SK-N-MC (cell line): ENCODE measurements at regions not wholly inside any gene's neighbourhood (a gene's known extent, or its start where the extent isn't known, plus 50 kb on each side); places are given as distances from the start of the nearest gene placed in this dataset.
"Not testable (repeated sequence)": the region's sequence is repeated elsewhere in the genome, so short reads cannot be mapped to it uniquely, and the experiment has no call there.

Source experiments
- DNase-seq: peaks from one replicate; pipeline ENCODE4 v3.0.0-alpha.2; 2011; ENCODE audit warnings: low read depth, low spot score
- H3K27ac ChIP-seq: fragments of 200-600 bp; sonication (generic); 2 replicates; pipeline ENCODE4 v1.5.1; 2016; ENCODE audit warnings: mixed run types
- H3K36me3 ChIP-seq: fragments of 200-600 bp; sonication (generic); 2 replicates; pipeline ENCODE4 v1.6.1; 2017; ENCODE audit warnings: antibody characterized with exemption, low read length, mixed read lengths; ENCODE audit not compliant: insufficient read depth
- H3K4me3 ChIP-seq: fragments of 200-600 bp; sonication (generic); 2 replicates; pipeline ENCODE4 v1.5.1; 2016
- H3K9ac ChIP-seq: fragments of 200-600 bp; sonication (generic); 2 replicates; pipeline ENCODE4 v1.8.0; 2017; ENCODE audit warnings: mixed run types, mixed read lengths; ENCODE audit not compliant: insufficient read length
- H3K9me3 ChIP-seq: fragments of 200-600 bp; sonication (generic); 2 replicates; pipeline ENCODE4 v1.6.1; 2017; ENCODE audit warnings: low read depth, mild to moderate bottlenecking, antibody characterized with exemption, low read length, moderate library complexity, mixed read lengths
- EZH2 ChIP-seq: fragments of 200-600 bp; sonication (generic); IDR thresholded peaks from one replicate; pipeline ENCODE4 v1.6.1; 2017; ENCODE audit warnings: antibody characterized with exemption
- FOXP2 ChIP-seq: optimal IDR thresholded peaks from 2 replicates; pipeline ENCODE3; 2011; ENCODE audit warnings: mild to moderate bottlenecking, moderate library complexity; ENCODE audit not compliant: insufficient read depth; ENCODE audit errors: extremely low read length, control extremely low read depth
- POLR2AphosphoS5 ChIP-seq: IDR thresholded peaks from 2 replicates; pipeline ENCODE4 v1.6.1; 2012; ENCODE audit warnings: mild to moderate bottlenecking, low read depth, low read length, borderline replicate concordance

DNA sequence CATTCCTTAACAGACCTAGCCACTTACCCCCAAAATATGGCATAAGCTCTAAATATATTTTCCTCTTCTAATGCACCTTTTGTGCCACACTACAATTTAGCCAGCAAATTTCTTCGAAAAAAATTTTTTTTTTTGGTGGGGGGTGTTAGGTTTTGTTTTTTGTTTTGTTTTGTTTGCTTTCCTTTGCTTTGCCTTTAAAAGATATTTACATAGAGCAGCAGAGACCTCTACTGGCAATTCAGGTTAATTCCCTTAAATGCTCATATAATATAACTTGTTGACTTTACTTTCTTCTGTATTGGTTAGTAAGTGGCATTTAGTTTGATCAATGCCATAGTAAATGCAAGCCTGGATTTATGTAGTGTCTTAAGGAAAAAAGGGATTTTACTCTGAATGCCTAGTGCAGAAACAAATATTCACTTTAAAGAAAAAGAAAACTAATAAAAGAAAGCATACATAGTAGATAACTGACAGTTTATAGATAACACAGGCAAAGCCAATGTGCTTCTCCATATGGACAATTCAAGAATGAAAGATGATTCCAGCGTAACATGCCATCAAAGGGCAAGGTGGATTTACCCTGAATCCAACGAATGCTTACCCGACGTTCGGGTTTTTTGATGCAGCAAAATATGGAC is 1250.6 kb downstream of the GATA3 start:
- Histone ChIP-seq H3K27ac (no peak overlapping the region), H3K9ac (no peak overlapping the region), H3K36me3 (no peaks in the 10 kb centered on the region), H3K9me3 (no peaks in the 10 kb centered on the region), H3K4me3 (no peak overlapping the region)
- TF ChIP-seq EZH2 (no peak), POLR2AphosphoS5 (no peak), FOXP2 (no peak)
- no peak for DNase-seq

DNA sequence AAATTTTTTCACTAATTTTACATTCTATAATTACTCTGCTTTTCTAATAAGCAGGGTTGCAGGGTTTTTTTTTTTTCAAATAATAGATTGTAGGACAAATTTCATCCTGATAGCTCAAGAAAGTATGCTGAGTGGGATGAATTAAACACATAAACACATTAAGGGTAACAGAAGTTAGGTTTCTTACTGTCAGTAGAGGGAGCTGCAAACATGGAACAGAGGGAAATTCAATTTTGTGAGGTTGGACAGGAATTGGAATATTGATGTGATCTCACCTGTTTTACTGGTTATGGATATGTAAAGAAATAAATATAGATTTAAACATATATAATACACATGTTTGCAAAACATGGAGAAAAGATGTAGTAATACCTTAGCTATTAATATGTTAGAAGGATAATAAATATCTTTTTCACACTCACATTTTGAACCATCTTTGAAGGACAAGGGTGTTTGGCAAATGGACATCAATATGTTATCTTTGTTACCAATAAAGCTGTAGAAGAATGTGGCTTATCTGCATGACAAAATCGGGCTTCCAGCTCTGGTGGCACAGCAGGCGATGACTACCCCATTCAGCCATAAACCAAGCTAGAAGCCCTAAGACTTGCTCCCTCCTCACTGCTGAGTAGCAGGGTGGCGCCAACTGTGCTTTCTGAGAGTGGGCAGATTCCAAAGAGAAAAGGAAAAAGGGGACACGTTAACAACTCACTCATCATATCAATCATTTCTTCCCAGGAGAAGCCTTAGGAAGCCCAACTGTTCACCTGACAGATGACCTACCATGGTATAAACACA is 1257.4 kb downstream of the GATA3 start:
- Histone ChIP-seq H3K9me3 (no peaks in the 10 kb centered on the region), H3K27ac (no peak overlapping the region), H3K9ac (no peak overlapping the region), H3K36me3 (no peaks in the 10 kb centered on the region), H3K4me3 (no peak overlapping the region)
- DNase-seq = no peak
- TF ChIP-seq FOXP2 (no peak), EZH2 (no peak), POLR2AphosphoS5 (no peak)

GRCh38 chr10:9315292-9315691 is 1260.8 kb downstream of the GATA3 start:
- no peak overlapping the region for H3K4me3 ChIP-seq
- H3K9me3 ChIP-seq = no peaks in the 10 kb centered on the region
- H3K36me3 ChIP-seq = no peaks in the 10 kb centered on the region
- no peak for DNase-seq
- H3K27ac ChIP-seq = no peak overlapping the region
- no peak overlapping the region for H3K9ac ChIP-seq
- TF ChIP-seq POLR2AphosphoS5 (no peak), EZH2 (no peak), FOXP2 (no peak)

GRCh38 chr10:9331583-9332008 is 1277.1 kb downstream of the GATA3 start:
- no peak for TF ChIP-seq FOXP2
- TF ChIP-seq POLR2AphosphoS5 = no peak; the same call in 1 of the 2 replicates
- TF ChIP-seq EZH2 = no peak
- peak; percentile 30 for DNase-seq
- no peaks in the 10 kb centered on the region for H3K36me3 ChIP-seq
- no peak overlapping the region for H3K4me3 ChIP-seq
- H3K9me3 ChIP-seq = no peaks in the 10 kb centered on the region
- H3K9ac ChIP-seq = no peak overlapping the region
- no peak overlapping the region for H3K27ac ChIP-seq

- Histone ChIP-seq H3K27ac (no peak overlapping the region), H3K9me3 (no peaks in the 10 kb centered on the region), H3K36me3 (no peaks in the 10 kb centered on the region), H3K9ac (no peak overlapping the region), H3K4me3 (no peak overlapping the region)
- DNase-seq = no peak
- TF ChIP-seq EZH2 = no peak
- no peak for TF ChIP-seq POLR2AphosphoS5
- no peak for TF ChIP-seq FOXP2
Observed at GRCh38 chr10:9334270-9334669, 1279.8 kb downstream of the GATA3 start.

DNA sequence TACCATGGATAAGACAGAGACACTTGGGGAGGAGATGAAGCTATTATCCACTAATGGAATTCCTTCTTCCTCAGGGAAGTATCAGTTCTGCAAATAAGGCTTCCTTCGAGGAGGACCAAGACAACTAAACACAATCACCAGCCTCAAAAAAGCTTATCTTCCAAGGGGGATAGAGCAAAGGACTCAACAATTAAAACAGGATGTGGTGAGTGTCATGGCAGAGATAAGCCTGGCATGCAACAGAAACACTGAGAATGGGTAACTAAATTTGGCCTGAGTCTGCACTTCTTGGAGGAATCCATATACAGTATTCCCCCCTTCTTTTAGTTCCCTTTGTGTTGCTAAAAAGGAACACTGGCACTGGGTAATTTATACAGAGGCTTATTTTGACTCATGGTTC is 1285.2 kb downstream of the GATA3 start:
- DNase-seq = no peak
- Histone ChIP-seq H3K27ac (no peak overlapping the region), H3K9ac (no peak overlapping the region), H3K9me3 (no peaks in the 10 kb centered on the region), H3K4me3 (no peak overlapping the region), H3K36me3 (no peaks in the 10 kb centered on the region)
- no peak for TF ChIP-seq POLR2AphosphoS5
- TF ChIP-seq EZH2 = no peak
- TF ChIP-seq FOXP2 = no peak

DNA sequence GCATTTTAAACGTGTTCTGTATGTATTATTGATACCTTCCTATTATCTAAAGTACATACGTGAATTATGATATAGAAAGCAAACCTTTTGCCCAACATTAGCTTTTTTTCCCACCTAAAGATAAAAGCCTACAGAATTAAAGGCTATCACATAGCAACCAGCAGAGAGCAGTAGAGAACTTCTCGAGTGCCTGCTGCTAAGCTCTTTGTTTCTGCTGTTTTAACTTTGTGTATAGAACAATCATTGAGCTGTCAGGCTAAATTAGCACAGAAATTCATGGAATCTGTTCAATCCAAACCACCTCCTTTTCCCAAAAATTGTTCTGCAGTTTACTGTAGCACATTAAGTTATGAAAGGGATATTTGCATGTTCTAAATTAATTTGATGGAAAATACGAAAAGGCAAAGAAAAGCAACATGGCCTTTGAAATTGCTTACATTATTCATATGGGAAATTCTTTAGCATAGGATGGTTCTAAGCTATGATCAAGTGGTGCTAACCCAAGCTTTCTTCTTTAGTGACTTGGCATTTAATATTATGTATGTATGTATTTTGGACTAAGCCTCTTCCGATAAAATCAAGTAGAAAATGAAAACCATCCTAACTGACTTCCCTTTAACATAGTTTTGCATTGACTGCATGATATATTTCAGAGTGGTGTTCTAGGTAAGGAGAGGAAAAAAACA is 1288.5 kb downstream of the GATA3 start:
- no peak overlapping the region for H3K9ac ChIP-seq
- H3K9me3 ChIP-seq = no peaks in the 10 kb centered on the region
- no peak overlapping the region for H3K4me3 ChIP-seq
- no peak for DNase-seq
- TF ChIP-seq POLR2AphosphoS5 (no peak), EZH2 (no peak), FOXP2 (no peak)
- H3K27ac ChIP-seq = no peak overlapping the region
- H3K36me3 ChIP-seq = no peaks in the 10 kb centered on the region

DNA sequence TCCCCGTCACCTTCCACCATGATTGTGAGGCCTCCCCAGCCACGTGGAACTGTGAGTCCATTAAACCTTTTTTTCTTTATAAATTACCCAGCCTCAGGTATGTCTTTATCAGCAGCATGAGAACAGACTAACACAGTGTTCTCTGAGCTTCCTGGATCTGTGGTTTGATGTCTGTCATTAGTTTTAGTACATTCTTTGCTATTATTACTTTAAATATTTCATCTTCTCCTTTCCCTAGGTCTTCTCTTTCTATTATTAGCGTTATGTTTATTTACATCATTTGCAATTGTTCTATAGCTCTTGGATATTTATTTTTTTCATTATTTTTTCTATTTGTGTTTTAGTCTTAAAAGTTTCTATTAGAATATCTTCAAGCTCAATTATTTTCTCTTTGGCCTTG is 1293.4 kb downstream of the GATA3 start:
- H3K36me3 ChIP-seq, H3K9me3 ChIP-seq, DNase-seq, H3K4me3 ChIP-seq, H3K9ac ChIP-seq, H3K27ac ChIP-seq: not testable (repeated sequence)
